Endothelial cell of umbilical vein (primary cell): ENCODE measurements at regions not wholly inside any gene's neighbourhood (a gene's known extent, or its start where the extent isn't known, plus 50 kb on each side); places are given as distances from the start of the nearest gene placed in this dataset.

ENCODE experiments used
- BruUV-seq: library from RNA; stranded (reverse); fragments of 400-500 nt; replicated peaks from 2 replicates; lab custom pipeline; 2021; lab: Mats Ljungman, UMichigan
- CTCF ChIA-PET: fragments of 300-600, 350-600 bp; sonication (Branson Sonifier 250); formaldehyde crosslinking; loops from one replicate; lab custom pipeline; 2021; ENCODE audit warnings: antibody characterized with exemption, inconsistent platforms; lab: Charles Lee
- POLR2A ChIA-PET: fragments of 300-600, 350-600 bp; sonication (Branson Sonifier 250); formaldehyde crosslinking; loops from one replicate; lab custom pipeline; 2021; ENCODE audit warnings: antibody characterized with exemption, inconsistent platforms; lab: Charles Lee
- DNase-seq: peaks from one replicate; pipeline ENCODE4 v3.0.0-alpha.2; 2011; ENCODE audit warnings: low read depth, low spot score
- FAIRE-seq: peaks from 2 replicates; lab custom pipeline; 2011; peaks lifted over from hg19 to GRCh38; lab: Jason Lieb, UNC
- H2AFZ ChIP-seq: 2 replicates; pipeline ENCODE4 v1.6.0; 2012; ENCODE audit warnings: low read depth, low read length, control low read depth, inconsistent platforms
- H3K27ac ChIP-seq: 2 replicates; pipeline ENCODE4 v1.5.1; 2011; ENCODE audit warnings: low read depth, mild to moderate bottlenecking, control low read depth, low read length, moderate library complexity; ENCODE audit not compliant: insufficient read depth
- H3K27me3 ChIP-seq, 2 experiments: 2 replicates each; pipeline versions ENCODE4 v1.6.0 to v1.6.1; 2011; ENCODE audit warnings: low read length in 2 of 2, mixed read lengths in 1 of 2; ENCODE audit not compliant: control insufficient read depth in 2 of 2, insufficient read depth in 2 of 2
- H3K36me3 ChIP-seq, 2 experiments: 2 replicates in 1 of 2; 3 replicates in 1 of 2; pipeline ENCODE4 v1.5.1; 2011; ENCODE audit warnings: low read length in 2 of 2, mild to moderate bottlenecking in 1 of 2, moderate library complexity in 1 of 2; ENCODE audit not compliant: control insufficient read depth in 2 of 2, insufficient read depth in 2 of 2; ENCODE audit errors: extremely low read depth in 1 of 2
- H3K4me1 ChIP-seq: 3 replicates; pipeline ENCODE4 v1.5.1; 2011; ENCODE audit warnings: mild to moderate bottlenecking, low read length; ENCODE audit not compliant: control insufficient read depth, insufficient read depth; ENCODE audit errors: extremely low read depth
- H3K4me2 ChIP-seq: 2 replicates; pipeline ENCODE4 v1.6.1; 2011; ENCODE audit warnings: low read length, control low read depth, mixed read lengths; ENCODE audit not compliant: insufficient read depth
- H3K4me3 ChIP-seq, 3 experiments: fragments of 200-600 bp in 1 of 3; sonication (generic), shearing (Covaris generic) in 1 of 3; replicated peaks in 1 of 3; 2 replicates each; pipeline ENCODE4 v1.5.1; 2011 to 2016; ENCODE audit warnings: control low read depth in 3 of 3, low read length in 3 of 3, mild to moderate bottlenecking in 2 of 3, inconsistent platforms in 1 of 3, low read depth in 1 of 3, moderate library complexity in 1 of 3; ENCODE audit not compliant: insufficient read depth in 1 of 3
- H3K79me2 ChIP-seq: 2 replicates; pipeline ENCODE4 v1.6.0; 2012; ENCODE audit warnings: low read length, inconsistent platforms; ENCODE audit not compliant: control insufficient read depth, insufficient read depth
- H3K9ac ChIP-seq: replicated peaks from 2 replicates; pipeline ENCODE3; 2011; ENCODE audit warnings: low read length, control low read depth; ENCODE audit not compliant: insufficient read depth; ENCODE audit errors: extremely low read depth
- H3K9me1 ChIP-seq: replicated peaks from 3 replicates; pipeline ENCODE4 v1.6.0; 2011; ENCODE audit warnings: mild to moderate bottlenecking, low read length; ENCODE audit not compliant: control insufficient read depth, insufficient read depth; ENCODE audit errors: extremely low read depth
- H3K9me3 ChIP-seq: replicated peaks from 2 replicates; pipeline ENCODE4 v1.5.1; 2012; ENCODE audit warnings: low read length, inconsistent platforms; ENCODE audit not compliant: control insufficient read depth, insufficient read depth
- H4K20me1 ChIP-seq: replicated peaks from 2 replicates; pipeline ENCODE3; 2011; ENCODE audit warnings: mild to moderate bottlenecking, low read length; ENCODE audit not compliant: control insufficient read depth, insufficient read depth; ENCODE audit errors: extremely low read depth
- CTCF ChIP-seq, 2 donors: IDR thresholded peaks; 1 replicate in 1 of 2; 2 replicates in 1 of 2; pipeline ENCODE4 v1.5.1; 2011; ENCODE audit warnings: low read length in 2 of 2, mild to moderate bottlenecking in 2 of 2, moderate library complexity in 2 of 2, control low read depth in 1 of 2, inconsistent platforms in 1 of 2, low read depth in 1 of 2; ENCODE audit not compliant: insufficient read depth in 1 of 2; ENCODE audit errors: extremely low read depth in 1 of 2
- EZH2 ChIP-seq: IDR thresholded peaks from 2 replicates; pipeline ENCODE4 v1.6.1; 2012; ENCODE audit warnings: borderline replicate concordance, low read depth, mild to moderate bottlenecking, moderate library complexity, low read length, inconsistent platforms; ENCODE audit not compliant: severe bottlenecking
- FOS ChIP-seq: IDR thresholded peaks from 2 replicates; pipeline ENCODE4 v1.6.1; 2011; ENCODE audit warnings: mild to moderate bottlenecking, low read length, moderate library complexity, borderline replicate concordance; ENCODE audit not compliant: insufficient read depth
- GATA2 ChIP-seq: IDR thresholded peaks from 2 replicates; pipeline ENCODE4 v1.7.0; 2011; ENCODE audit warnings: low read depth, mild to moderate bottlenecking, moderate library complexity, mixed read lengths, low read length; ENCODE audit not compliant: insufficient read length, insufficient read depth
- JUN ChIP-seq: IDR thresholded peaks from 2 replicates; pipeline ENCODE4 v1.6.1; 2011; ENCODE audit warnings: borderline replicate concordance, low read depth; ENCODE audit not compliant: insufficient read length, insufficient read depth
- MAX ChIP-seq: IDR thresholded peaks from 2 replicates; pipeline ENCODE4 v1.6.1; 2011; ENCODE audit not compliant: insufficient read depth, insufficient read length
- MYC ChIP-seq: IDR thresholded peaks from one replicate; pipeline ENCODE4 v1.6.1; 2011; ENCODE audit warnings: mild to moderate bottlenecking, low read depth, low read length
- POLR2A ChIP-seq: IDR thresholded peaks from 2 replicates; pipeline ENCODE4 v1.6.1; 2012; ENCODE audit warnings: low read depth, mild to moderate bottlenecking, control low read depth, low read length
- POLR2AphosphoS5 ChIP-seq: IDR thresholded peaks from 2 replicates; pipeline ENCODE4 v1.6.1; 2012; ENCODE audit warnings: low read depth, mild to moderate bottlenecking, control low read depth, low read length, moderate library complexity; ENCODE audit not compliant: insufficient read depth
- dilution Hi-C: fragments of 300-500 bp; cut with MboI; formaldehyde crosslinking; loops from one replicate; pipeline ENCODE4 v1.15.0; 2019; ENCODE audit warnings: low sequenced_read_pairs; ENCODE audit not compliant: extremely low pct_ligation_motif_present
- intact Hi-C: fragments of 100-400 bp; cut with micrococcal nuclease; formaldehyde crosslinking; loops from one replicate; pipeline ENCODE4 v1.10.0; 2022

GRCh38 chr7:114263219-114263618 is 151.4 kb upstream of the FOXP2 start:
- Histone ChIP-seq H2AFZ (no peak overlapping the region), H4K20me1 (no peaks in the 10 kb centered on the region), H3K9me3 (no peaks in the 10 kb centered on the region), H3K27me3 (no peaks in the 10 kb centered on the region), H3K9me1 (no peaks in the 10 kb centered on the region), H3K9ac (no peak overlapping the region), H3K79me2 (no peaks in the 10 kb centered on the region), H3K4me2 (no peak overlapping the region), H3K36me3 (no peaks in the 10 kb centered on the region), H3K27ac (no peak overlapping the region), H3K4me1 (no peaks in the 10 kb centered on the region), H3K4me3 (no peak overlapping the region)
- dilution Hi-C loops (no loop called here), intact Hi-C loops (no loop called here)
- ChIA-PET POLR2A (no interaction called here), CTCF (interaction anchor here (0.6 to 0.7 kb wide), 2 partner anchors 13 to 99 kb away, joined by 3 read pairs; no protein-coding TSS in a partner anchor)
- no peak for FAIRE-seq
- no TSS peak for BruUV-seq
- TF ChIP-seq FOS (no peak), POLR2A (no peak)
- no peak for DNase-seq

- Histone ChIP-seq H3K4me2 (no peak overlapping the region), H3K9ac (no peak overlapping the region), H3K4me1 (no peaks in the 10 kb centered on the region), H3K4me3 (no peak overlapping the region), H3K9me1 (no peaks in the 10 kb centered on the region), H3K27me3 (no peaks in the 10 kb centered on the region), H3K9me3 (no peaks in the 10 kb centered on the region), H3K79me2 (no peaks in the 10 kb centered on the region), H3K36me3 (no peaks in the 10 kb centered on the region), H4K20me1 (no peaks in the 10 kb centered on the region), H3K27ac (no peak overlapping the region), H2AFZ (no peak overlapping the region)
- DNase-seq (no peak), FAIRE-seq (no peak)
- intact Hi-C loops (no loop called here), dilution Hi-C loops (no loop called here)
- ChIA-PET CTCF (no interaction called here), POLR2A (no interaction called here)
- no TSS peak for BruUV-seq
- TF ChIP-seq POLR2AphosphoS5, result no peak
- no peak for TF ChIP-seq MYC
- no peak for TF ChIP-seq CTCF (IDR thresholded peaks at IDR 0.05; ENCODE audit: extremely low read depth in 1 of 2, insufficient read depth in 1 of 2, low read depth in 1 of 2, low read length in 2 of 2)
- no peak for TF ChIP-seq MAX
- TF ChIP-seq FOS, result no peak
- TF ChIP-seq POLR2A, result no peak
- TF ChIP-seq GATA2, result no peak
- TF ChIP-seq EZH2, result no peak
- no peak for TF ChIP-seq JUN
Measured at GRCh38 chr7:114255404-114255841, 159.2 kb upstream of the FOXP2 start.
